COR-L47 (cell line): ENCODE measurements at regions not wholly inside any gene's neighbourhood (a gene's known extent, or its start where the extent isn't known, plus 50 kb on each side); places are given as distances from the start of the nearest gene placed in this dataset.

Experiments
- DNase-seq: peaks from one replicate; lab custom pipeline; 2025; lab: John Stamatoyannopoulos, UW

DNA sequence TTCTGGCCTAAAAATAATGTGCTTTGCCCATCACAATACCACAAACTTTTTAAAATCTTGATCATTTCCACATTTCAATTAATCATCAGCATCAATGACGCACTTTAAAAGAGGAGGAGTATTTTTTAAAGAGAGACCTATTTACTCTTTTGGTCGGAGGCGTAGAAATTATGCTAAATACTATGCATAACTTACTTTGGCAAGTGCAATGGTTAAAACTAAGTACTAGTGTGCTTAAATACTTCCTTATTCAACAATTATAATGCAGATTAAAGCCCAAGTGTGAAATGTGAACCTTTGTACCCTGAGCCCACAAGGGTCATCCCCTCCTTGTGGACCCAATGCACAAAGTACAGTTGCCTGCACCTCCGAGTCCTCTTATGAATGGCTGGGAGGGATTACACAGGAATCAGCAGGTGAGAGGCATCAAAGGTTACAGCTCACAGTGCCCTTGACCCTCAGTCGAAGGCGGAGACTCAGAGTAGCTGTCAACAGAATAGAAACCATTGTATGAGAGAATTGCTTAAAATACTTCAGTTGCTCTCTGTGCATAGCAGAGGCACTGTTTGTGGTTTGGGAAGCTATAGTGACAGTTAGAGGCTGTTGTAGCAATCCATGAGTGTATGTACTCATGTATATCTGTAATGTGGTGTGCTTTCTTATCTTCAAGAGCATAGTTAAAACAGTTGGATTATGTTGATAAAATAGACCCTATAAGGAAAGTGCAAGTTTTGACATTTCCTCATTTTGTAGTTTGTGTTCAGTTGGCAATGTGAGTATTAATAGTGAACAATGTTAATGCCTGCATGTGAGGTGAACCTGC, 151.7 kb upstream of the ITGA4 start:
- no peak for DNase-seq

DNA sequence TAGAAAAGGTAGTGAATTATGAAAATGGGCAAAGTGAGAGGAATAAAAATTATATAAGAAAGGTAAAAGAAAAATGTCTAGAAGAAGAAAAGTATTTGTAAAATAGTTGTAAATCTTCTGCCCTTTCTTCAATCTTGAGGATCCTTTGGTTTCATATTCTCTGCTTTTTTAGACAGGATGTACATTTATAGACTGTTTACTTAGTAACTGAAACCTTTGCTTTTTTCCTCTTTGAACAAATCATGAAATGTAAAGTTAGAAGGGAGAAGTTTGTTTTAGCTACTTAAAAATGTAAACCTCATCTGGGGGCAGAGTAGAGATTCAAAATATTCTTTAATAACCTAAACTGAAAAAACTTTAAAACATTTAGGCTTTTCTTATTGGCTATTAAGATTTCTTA, 150.4 kb upstream of the ITGA4 start:
- DNase-seq = no peak

DNA sequence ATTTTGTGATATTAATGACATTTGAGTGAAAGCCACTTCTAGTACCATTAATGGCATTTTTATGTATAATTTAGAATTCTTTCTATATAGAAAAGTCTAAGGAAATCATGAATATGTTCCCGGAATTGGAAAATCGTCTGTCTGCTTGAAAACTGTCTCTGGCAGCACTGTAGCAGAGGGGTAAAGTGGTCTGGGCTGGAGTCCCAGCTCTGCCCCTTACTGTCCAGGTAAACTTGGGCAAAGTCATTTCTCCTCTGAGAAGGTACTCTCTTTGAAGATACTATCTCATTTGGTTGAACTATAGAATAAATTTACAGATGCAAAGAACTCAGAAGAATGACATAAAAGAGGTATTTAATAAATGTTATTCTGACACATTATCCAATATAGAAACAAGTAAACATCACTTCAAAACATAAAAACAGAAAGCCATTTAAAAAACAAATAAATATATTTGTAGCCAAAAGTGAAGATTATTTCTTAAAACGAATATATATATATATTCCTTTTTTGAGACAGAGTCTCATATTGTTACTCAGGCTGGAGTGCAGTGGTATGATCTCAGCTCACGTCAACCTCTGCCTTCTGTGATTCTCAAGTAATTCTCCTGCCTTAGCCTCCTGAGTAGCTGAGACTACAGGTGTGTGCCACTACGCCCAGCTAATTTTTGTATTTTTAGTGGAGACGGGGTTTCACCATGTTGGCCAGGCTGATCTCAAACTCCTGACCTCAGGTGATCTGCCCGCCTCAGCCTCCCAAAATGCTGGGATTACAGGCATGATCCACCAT, 149.8 kb upstream of the ITGA4 start:
- no peak for DNase-seq

DNA sequence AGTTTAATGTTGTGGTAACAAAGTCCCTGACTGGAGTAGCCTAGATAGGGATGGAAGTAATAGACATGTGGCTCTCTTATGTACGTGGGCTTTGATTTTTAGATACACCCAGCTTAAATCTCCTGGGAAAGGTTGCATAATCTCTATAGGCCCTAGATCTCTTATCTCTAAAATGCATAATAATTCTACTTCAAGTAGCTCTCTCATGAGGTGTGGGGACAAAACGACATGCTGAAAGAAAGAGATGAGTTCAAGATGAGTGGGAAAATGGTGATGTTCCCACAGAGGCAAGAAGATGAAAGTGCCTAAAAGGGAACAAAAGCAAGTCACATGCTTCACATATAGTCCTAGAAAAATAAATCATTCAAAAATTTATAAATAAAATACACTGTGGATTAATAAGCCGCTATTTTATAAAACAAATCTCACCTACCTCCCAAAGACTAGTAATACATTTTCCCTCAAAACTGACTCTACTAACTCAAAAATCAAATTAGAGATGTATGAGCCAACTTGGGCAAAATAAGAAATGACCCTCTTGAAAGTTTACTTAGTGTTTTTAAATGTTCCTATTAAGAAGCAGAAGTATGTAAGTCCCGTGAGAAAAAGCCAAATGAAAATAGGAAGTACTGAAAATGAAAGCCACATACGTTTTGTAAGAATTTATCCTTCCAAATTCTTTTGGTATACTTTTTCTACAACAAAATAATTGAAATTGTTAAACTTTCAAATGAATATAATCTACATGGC, 148.2 kb upstream of the ITGA4 start:
- no peak for DNase-seq

DNA sequence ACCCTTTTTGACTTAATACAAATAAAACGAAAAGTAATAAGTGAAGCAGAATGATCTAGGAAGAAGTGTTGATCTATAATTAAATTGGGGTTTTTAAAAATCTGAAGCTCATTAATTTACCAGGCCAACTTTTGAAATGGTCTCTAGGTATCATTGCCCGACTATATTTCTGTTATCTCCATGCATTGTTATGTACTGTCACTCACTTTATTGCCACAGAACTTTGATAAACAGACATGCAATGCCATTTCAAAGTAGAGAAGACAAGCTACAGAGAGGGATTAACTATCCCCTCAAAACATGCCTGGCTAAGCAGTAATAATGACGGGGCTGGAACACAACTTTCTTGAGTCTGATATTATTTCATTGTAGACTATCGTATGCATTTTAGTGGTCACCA, 147.6 kb upstream of the ITGA4 start:
- DNase-seq = no peak

DNA sequence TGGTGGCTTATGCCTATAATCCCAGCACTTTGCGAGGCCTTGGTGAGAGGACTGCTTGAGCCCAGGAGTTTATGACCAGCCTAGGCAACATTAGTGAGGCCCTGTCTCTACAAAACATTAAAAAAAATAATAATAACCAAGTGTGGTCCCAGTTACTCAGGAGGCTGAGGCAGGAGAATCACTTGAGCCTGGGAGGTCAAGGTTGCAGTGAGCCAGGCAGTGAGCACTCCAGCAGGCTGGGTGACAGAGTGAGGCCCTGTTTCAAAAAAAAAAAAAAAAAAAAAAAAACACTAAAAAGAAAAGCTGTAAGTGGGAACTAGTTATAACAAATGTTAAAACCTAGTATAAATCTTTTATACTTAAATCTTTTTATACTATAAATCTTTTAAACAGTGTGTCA, 146.2 kb upstream of the ITGA4 start:
- DNase-seq = no peak

DNA sequence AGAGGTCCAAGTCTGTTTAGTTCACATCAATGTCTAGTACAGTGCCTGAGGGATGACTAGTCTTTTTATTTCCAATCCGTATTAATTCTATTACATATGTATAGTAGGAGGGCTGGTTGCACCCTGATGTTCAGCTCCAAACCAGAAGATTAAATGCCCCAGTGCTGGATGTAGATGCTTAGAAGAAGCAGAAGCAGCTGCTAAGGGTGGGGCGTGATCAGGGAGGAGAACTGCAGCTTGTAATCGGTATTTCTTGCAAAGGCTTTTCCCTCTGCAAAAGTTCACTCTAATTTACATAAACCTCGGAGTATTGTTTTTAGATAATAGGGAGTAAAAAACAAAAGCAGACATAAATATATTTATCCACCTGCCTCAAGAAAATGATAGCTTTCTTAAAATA, 145.3 kb upstream of the ITGA4 start:
- no peak for DNase-seq

DNA sequence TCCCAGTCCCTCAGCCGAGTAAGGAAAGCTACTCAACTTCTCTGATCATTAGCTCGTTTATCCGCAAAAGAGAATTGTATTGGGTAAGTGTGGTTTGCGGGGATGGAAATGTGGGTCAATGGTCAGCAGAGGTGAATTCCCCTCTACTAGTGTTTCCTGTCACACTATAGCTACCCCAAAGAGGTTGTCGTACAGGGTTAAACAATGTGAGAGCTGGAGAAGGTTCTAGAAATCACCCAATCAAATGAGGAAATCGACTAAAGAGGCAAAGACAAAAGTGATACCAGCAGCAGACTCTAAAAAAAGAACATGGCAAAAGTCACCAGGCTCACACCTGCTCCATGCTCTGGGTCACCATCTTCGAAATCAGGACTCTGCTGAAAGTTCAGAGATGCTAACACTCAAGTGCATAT, 144.7 kb upstream of the ITGA4 start:
- no peak for DNase-seq

DNA sequence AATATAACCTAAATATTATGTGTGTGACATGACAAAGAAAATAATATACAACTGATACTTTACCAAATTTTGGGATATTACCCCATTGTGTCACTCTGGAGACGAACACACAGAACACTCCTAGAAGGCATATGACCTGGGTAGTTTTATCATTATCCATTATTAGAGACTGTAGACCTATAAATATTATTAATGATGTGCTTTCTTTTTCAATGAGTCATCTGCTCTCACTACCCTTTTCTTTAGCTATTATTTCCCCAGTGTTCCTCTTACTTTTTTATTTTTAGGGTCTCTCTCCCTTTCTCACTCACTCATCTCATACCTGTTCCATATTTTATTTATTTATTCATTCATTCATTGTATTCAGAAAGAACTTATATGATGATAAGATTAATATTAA, 143.3 kb upstream of the ITGA4 start:
- no peak for DNase-seq

DNA sequence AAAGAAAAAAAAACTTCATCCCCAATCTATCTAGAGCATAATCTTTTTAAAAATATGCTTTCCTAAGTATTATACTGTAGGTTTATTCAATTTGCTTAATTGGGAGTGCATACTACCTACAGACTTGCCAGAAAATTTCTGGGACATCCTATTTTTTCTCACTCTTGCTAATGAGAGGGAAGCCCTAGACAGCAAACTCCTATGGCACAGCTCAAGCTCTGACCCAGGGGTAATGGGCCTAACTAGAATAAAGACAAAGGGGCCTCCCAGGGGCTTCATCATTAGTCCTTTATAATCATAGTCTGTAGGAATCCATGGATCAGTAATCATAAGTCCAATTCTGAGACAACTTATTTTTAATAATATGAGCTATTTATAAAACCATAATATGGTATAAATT, 142.6 kb upstream of the ITGA4 start:
- DNase-seq = no peak

DNA sequence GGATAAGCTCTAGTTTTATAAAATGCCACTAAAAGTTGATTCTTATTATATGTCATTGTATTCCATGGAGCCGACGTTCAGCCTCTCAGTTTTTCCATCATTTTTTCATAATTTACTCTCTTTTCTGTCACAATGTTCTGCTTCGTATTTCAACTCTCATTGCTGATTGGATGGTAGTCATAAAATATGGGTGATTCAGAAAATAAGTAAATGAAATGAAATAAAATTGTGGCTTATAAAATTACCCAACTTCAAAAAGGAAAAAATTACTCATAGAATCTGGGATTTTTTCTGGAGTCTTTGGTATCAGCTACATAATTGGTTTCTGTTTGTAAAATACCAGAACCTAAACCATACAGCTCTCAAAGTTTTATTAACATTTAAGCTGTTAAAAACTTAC, 139.7 kb upstream of the ITGA4 start:
- no peak for DNase-seq

DNA sequence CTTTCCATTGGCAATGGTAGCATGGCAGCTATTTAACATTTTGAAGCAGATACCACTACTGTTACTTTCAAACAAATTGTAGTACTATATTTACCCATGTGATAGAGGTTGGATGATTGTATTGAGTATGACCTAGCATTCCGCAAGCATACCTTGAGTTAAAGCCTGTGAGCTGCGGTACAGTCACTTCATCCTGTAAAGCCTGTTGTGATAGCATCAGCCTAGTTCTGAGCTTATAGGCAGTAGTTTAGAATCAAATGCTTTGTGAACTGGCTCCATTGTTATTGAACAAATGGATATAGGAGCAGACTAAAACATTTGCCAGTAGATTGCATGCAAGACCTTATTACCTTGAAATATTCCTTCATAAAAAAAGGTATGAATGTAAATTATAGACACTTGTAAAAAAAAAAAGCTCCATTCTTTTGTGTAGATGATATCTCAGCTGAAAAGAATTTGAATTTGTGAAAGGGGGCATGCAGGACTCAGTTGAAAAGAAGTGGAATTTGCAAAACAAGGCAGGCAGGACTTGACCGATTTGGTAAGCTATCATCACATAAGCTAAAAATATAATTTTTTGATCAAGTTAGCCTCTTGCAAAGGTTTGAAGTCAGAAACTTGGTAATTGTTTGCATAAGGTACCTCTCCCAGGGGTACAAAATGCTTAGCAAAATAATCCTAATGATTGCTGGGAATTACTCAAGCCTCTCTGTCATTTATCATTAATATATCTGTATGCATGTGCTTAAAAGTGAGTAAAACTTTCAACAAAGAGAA, 138.5 kb upstream of the ITGA4 start:
- no peak for DNase-seq

DNA sequence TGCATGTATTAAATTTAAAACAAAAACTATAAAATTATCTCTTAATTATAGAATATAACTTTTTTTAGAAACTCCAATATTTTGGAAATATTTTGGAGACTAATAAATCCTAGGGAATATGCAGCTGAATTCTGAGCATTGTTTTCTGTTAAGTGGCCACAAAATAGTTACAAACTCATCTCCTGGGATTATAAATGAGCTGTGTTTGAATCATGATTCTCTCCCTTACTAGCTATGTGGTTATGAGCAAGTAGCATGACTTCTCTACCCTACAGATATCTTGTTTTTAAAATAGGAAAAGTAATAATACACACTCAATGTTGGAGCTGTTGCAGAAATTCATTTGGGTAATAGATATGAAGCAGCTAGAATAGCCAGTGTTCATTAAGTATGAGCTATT, 137.9 kb upstream of the ITGA4 start:
- no peak for DNase-seq

DNA sequence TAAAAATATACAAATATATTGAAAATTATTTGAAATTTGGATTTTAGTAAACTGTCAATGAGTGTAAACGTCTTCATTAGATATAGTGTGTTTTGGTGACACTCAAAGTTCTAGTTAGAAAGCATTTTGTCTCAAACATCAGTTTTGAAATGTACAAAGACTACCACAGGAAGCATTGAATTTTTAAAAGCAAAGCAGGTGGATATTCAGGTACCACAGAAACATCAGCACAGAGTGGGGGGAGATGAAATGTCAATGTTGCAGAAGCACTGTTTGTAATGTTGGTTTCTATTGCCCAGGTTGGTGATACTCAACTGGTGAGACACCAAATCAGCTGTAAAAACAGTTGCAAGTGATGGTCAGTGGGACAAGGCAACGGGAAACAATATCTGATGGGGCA, 136.5 kb upstream of the ITGA4 start:
- DNase-seq = no peak

DNA sequence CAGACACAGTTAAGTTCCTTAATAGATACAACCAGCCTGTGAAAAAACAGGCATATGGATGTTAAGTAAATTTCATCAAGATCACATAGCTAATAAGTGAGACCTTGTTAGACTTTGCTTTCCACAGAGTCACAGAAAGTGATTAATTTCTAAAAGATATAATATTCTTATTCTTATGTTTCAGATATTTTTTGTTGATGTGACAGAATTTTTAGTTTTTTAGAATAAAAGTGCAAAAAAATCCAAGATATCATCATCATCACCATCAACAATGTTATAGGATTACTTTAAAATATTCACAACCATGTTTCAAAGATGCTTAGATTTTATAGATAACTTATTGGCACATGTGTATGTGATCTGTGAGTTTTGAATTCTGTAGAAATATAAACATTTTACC, 132.3 kb upstream of the ITGA4 start:
- DNase-seq = no peak

DNA sequence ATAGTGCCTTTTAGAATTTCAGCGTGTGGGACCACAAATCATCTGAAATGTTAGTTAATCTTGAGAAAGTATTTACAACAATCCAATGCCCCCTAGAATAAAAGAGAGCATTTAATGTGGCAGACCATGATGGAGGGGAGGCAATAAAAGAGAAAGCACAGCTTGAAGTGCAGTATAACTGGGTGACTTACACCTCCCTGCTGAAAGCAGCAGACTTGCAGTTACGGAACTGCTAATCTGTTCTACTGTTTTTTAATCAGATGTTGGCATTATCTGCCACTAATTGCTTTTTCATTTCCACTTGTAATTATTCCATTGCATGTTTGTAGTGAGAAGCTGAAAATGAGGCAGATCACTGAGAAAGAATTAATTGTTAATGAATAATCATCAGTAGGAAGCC, 130.5 kb upstream of the ITGA4 start:
- DNase-seq = no peak

DNA sequence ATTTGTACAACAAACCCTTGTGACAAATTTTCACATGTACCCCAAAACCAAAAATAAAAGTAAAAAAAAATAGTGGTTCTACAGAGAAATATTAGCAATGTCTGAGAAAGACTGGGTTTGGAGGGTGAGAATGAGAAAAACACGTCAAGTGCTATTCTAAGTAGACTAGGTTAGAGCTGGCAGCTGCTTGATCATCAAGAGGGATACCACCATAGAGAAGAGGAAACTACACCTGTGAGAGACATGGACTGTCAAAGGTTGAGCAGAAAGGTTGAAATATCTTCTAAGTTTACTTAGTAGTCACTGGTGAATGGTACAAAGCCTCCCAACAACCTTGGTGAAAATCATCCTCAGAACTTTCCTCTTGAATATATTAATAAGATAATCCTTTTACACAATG, 126.9 kb upstream of the ITGA4 start:
- DNase-seq = no peak

DNA sequence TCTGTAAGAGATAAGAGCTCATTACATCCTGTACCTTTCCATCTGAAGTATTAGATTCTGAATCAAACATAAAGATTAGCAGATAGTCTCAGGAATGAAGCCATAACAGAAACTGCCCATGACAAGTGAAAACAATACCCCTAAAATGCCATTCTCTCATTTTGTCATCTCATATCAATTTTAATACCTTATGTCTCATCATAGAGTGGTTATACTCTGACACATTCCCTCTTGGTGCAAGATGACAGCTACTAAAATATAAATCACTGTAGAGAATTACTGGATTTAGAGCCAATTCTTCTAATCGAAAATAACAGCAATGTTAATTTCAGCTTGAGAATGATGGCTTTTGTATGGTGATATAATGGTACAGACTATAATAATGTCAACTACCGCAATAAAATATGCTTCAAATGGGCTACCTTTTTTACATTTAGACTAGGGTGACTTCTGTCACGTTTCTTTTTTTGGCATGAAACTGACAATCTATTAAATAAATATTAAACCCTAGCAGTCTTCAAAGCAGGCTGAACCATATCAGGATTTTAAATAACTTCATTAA, 125.1 kb upstream of the ITGA4 start:
- DNase-seq = no peak

DNA sequence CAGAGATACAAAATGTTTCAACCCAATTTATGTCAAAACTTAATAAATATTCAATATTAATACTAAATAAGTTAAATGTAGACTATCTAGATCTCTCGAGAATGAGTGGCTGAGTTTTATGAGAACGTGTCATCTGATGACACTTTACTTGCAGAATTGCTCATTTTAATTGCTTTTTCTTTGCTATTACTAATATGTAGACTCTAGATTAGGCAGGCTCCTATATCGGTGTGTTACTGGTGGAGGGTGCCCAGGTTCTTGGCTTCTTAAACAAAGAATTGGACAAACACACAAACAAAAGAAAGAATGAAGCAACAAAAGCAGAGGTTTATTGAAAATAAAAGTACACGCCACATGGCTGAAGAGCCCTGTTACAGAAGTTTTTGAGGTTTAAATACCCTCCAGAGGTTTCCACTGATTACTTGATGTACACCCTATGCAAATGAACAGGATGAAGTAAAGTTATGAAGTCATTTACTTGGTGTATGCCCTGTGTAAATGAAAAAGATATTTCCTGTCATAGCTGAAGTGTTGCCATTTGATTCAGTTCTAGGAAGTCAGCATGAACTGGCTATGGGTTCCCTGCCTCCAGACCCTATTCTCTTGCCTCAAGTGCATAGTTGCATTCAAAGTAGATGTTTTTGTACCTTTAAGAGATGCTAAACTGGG, 122.9 kb upstream of the ITGA4 start:
- no peak for DNase-seq

DNA sequence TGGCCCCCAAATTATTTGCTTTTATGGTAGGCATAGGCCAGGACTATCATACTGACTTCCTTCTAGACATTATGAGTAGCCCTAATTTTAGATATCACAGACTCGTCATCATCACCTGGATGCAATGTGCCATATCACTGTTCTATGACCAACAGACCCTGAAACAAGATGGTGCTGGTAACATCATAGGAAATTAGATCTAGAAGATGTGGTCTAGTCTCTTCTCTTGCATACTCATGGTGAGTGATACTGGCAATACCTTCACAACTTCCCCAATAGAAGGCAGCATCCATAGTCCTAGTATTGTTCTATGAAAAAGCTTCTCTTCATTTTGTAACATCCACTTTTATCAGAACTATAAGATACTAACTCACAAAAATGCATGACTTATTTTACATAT, 116.3 kb upstream of the ITGA4 start:
- DNase-seq = no peak
